Epithelial cell of proximal tubule (primary cell): ENCODE measurements at regions not wholly inside any gene's neighbourhood (a gene's known extent, or its start where the extent isn't known, plus 50 kb on each side); places are given as distances from the start of the nearest gene placed in this dataset.

Source experiments
- DNase-seq: peaks from one replicate; pipeline ENCODE4 v3.0.0-alpha.2; 2011; ENCODE audit warnings: low read depth
- H3K4me3 ChIP-seq: 2 replicates; pipeline ENCODE4 v1.5.1; 2011; ENCODE audit warnings: low read depth, mild to moderate bottlenecking, low read length
- TF ChIP-seq, protein P1 (sequence below): conservative IDR thresholded peaks from 2 replicates; pipeline ENCODE4 v1.5.1; 2012; ENCODE audit warnings: low read depth, mild to moderate bottlenecking, low read length

- TF ChIP-seq, protein P1, sequence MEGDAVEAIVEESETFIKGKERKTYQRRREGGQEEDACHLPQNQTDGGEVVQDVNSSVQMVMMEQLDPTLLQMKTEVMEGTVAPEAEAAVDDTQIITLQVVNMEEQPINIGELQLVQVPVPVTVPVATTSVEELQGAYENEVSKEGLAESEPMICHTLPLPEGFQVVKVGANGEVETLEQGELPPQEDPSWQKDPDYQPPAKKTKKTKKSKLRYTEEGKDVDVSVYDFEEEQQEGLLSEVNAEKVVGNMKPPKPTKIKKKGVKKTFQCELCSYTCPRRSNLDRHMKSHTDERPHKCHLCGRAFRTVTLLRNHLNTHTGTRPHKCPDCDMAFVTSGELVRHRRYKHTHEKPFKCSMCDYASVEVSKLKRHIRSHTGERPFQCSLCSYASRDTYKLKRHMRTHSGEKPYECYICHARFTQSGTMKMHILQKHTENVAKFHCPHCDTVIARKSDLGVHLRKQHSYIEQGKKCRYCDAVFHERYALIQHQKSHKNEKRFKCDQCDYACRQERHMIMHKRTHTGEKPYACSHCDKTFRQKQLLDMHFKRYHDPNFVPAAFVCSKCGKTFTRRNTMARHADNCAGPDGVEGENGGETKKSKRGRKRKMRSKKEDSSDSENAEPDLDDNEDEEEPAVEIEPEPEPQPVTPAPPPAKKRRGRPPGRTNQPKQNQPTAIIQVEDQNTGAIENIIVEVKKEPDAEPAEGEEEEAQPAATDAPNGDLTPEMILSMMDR = no peak
- H3K4me3 ChIP-seq = no peak overlapping the region
- no peak for DNase-seq
These were observed 70.6 kb upstream of the KLF12 start for GRCh38 chr13:74204602-74205312.

- H3K4me3 ChIP-seq = no peak overlapping the region
- TF ChIP-seq, protein P1 = no peak
- no peak for DNase-seq
These were observed 69.4 kb upstream of the KLF12 start for GRCh38 chr13:74203576-74203975.

DNA sequence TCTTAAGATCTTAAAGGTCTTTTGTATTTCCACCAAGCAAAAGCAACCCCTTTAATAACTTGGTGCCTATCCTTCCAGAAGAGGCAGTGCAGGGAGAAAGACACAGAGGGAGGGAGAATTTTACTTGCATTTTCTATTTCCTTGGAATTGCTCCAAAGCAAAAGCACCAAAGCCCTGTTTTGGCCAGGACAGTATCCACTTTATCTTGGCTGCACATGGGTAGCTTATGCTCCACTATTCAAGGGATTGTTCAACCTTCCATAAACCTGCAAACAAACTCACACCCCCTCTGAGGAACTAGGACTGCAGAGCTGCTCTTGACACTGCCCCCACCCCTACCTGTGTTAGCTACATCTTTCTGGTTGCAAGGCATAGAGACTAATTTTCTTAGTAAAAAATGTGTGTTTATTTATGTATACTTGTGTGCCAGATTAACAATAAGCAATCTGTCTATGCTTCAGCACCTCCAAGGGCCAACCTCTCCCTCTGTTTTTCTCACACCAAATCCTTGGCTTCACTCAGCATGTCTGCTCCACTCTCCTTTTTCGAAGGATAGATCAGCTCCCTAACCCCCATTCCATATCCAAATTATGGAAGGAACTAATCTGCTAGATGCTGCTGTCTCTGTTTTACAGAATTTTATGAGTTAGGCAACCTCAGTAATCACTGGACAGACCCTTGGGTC lies 68.1 kb upstream of the KLF12 start:
- H3K4me3 ChIP-seq = no peak overlapping the region
- TF ChIP-seq, protein P1 = no peak
- DNase-seq = no peak

DNA sequence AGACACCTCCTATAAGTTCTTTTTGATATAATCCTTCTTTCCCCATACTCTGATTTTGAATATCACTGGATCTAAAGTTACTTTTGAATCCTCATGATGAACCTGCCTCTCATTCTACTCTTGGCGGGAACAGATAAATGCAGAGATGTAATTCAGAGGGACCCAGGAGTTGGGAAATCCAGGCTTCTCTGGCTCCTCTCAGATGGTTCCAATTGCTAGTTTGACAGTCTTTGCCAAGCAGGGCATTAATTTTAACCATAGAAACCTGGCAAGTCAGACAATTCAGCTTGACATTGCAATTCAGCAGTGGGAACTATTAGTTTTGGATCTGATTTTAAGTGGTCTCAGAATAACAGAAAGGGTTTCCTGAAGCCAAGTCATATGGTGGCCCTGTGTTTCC lies 67.3 kb upstream of the KLF12 start:
- TF ChIP-seq, protein P1 = no peak
- DNase-seq = no peak
- H3K4me3 ChIP-seq = no peak overlapping the region

DNA sequence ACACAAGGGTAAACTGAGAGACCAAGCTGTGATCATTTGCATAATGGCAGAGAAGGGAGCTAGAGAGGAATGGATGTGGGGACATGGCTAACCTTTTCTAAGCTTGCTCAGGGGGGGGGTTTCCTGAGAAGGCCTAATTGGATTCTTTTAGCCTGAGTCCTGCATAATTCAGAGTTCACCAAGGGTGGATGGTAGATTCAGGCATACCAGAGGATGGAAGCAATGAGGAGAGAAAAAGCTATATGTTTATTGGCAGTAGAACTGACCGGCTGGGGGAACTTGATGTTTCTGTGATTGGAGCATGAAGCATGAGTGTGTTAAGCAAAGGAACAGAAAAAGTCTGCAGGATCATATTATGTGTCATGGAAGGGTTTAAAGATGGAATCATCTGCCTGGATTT lies 65.9 kb upstream of the KLF12 start:
- peak; percentile 20 for DNase-seq
- TF ChIP-seq, protein P1 = no peak
- H3K4me3 ChIP-seq = no peak overlapping the region

GRCh38 chr13:74197677-74198429 lies 63.6 kb upstream of the KLF12 start:
- H3K4me3 ChIP-seq = no peak overlapping the region
- TF ChIP-seq, protein P1 = no peak
- no peak for DNase-seq
